ENCODE measurements at regions not wholly inside any gene's neighbourhood (a gene's known extent, or its start where the extent isn't known, plus 50 kb on each side); places are given as distances from the start of the nearest gene placed in this dataset.

- Histone ChIP-seq H3K36me3 (replicated peaks in 1 of 2; ENCODE audit: control insufficient read depth in 1 of 2, insufficient read depth in 2 of 2, low read length in 2 of 2) (no peaks in the 10 kb centered on the region), H3K9ac (ENCODE audit: insufficient read depth, low read depth, low read length) (no peak overlapping the region), H3K4me2 (ENCODE audit: low read depth, low read length) (no peak overlapping the region), H3K4me1 (ENCODE audit: insufficient read depth, low read length) (peaks cover 7% of the 10 kb centered on the region), H4K20me1 (ENCODE audit: insufficient read depth, low read length) (no peaks in the 10 kb centered on the region), H3K79me2 (ENCODE audit: insufficient read depth, low read length) (no peaks in the 10 kb centered on the region), H2AFZ (ENCODE audit: low read length) (no peak overlapping the region), H3K4me3 (replicated peaks in 1 of 3; ENCODE audit: insufficient read depth in 1 of 3, low read depth in 2 of 3, low read length in 3 of 3) (no peak overlapping the region), H3K27me3 (ENCODE audit: control insufficient read depth in 1 of 2, insufficient read depth in 2 of 2, low read length in 2 of 2) (peaks cover 2 to 44% of the 10 kb centered on the region in 2 experiments; a peak in 3 of 5 replicates), H3K9me3 (ENCODE audit: low read length) (no peaks in the 10 kb centered on the region), H3K27ac (ENCODE audit: extremely low read length, insufficient read depth, low read length) (no peak overlapping the region)
- no peak for FAIRE-seq
- ChIA-PET CTCF (ENCODE audit: low intra/inter-chr PET ratio, low total read pairs) (no interaction called here), POLR2A (no interaction called here)
- intact Hi-C loops (cut with micrococcal nuclease; ENCODE audit: unreplicated experiment) (no loop called here), in situ Hi-C loops (cut with HindIII; ENCODE audit: extremely low pct_ligation_motif_present, low pct_unique_long_range_greater_than_20kb) (no loop called here)
- DNase-seq (ENCODE audit: low spot score) = no peak
- BruUV-seq (replicated peaks) = no TSS peak
- no peak for ATAC-seq
- 37% methylated on average over 8 of the region's 19 CpGs for WGBS (ENCODE audit: low lambda C conversion rate)
- TF ChIP-seq ETS1 (CRISPR knock-in tag; IDR thresholded peaks at IDR 0.05) (no peak), NR1H2 (CRISPR knock-in tag; IDR thresholded peaks at IDR 0.05; ENCODE audit: borderline replicate concordance, low read depth) (no peak), ZNF230 (CRISPR knock-in tag; IDR thresholded peaks at IDR 0.05) (no peak), ZNF549 (CRISPR knock-in tag; IDR thresholded peaks at IDR 0.05) (no peak), CENPX (CRISPR knock-in tag; IDR thresholded peaks at IDR 0.05) (no peak), ZNF569 (CRISPR knock-in tag; IDR thresholded peaks at IDR 0.05; ENCODE audit: borderline replicate concordance) (no peak), ZNF20 (CRISPR knock-in tag; IDR thresholded peaks at IDR 0.05) (no peak), FOXO1 (CRISPR knock-in tag; IDR thresholded peaks at IDR 0.05) (no peak), POLR2G (IDR thresholded peaks at IDR 0.05; ENCODE audit: low read depth, low read length) (no peak), MLLT10 (CRISPR knock-in tag; IDR thresholded peaks at IDR 0.05) (no peak), CREM (IDR thresholded peaks at IDR 0.05) (no peak), CREM (CRISPR knock-in tag; IDR thresholded peaks at IDR 0.05) (no peak), SAFB2 (CRISPR knock-in tag; IDR thresholded peaks at IDR 0.05; ENCODE audit: borderline replicate concordance, low read depth) (no peak), TP53 (CRISPR knock-in tag; conservative IDR thresholded peaks at IDR 0.05) (no peak)
- TF ChIP-seq, protein P1, sequence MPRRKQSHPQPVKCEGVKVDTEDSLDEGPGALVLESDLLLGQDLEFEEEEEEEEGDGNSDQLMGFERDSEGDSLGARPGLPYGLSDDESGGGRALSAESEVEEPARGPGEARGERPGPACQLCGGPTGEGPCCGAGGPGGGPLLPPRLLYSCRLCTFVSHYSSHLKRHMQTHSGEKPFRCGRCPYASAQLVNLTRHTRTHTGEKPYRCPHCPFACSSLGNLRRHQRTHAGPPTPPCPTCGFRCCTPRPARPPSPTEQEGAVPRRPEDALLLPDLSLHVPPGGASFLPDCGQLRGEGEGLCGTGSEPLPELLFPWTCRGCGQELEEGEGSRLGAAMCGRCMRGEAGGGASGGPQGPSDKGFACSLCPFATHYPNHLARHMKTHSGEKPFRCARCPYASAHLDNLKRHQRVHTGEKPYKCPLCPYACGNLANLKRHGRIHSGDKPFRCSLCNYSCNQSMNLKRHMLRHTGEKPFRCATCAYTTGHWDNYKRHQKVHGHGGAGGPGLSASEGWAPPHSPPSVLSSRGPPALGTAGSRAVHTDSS (CRISPR knock-in tag; conservative IDR thresholded peaks at IDR 0.05) = no peak
- TF ChIP-seq, protein P2, sequence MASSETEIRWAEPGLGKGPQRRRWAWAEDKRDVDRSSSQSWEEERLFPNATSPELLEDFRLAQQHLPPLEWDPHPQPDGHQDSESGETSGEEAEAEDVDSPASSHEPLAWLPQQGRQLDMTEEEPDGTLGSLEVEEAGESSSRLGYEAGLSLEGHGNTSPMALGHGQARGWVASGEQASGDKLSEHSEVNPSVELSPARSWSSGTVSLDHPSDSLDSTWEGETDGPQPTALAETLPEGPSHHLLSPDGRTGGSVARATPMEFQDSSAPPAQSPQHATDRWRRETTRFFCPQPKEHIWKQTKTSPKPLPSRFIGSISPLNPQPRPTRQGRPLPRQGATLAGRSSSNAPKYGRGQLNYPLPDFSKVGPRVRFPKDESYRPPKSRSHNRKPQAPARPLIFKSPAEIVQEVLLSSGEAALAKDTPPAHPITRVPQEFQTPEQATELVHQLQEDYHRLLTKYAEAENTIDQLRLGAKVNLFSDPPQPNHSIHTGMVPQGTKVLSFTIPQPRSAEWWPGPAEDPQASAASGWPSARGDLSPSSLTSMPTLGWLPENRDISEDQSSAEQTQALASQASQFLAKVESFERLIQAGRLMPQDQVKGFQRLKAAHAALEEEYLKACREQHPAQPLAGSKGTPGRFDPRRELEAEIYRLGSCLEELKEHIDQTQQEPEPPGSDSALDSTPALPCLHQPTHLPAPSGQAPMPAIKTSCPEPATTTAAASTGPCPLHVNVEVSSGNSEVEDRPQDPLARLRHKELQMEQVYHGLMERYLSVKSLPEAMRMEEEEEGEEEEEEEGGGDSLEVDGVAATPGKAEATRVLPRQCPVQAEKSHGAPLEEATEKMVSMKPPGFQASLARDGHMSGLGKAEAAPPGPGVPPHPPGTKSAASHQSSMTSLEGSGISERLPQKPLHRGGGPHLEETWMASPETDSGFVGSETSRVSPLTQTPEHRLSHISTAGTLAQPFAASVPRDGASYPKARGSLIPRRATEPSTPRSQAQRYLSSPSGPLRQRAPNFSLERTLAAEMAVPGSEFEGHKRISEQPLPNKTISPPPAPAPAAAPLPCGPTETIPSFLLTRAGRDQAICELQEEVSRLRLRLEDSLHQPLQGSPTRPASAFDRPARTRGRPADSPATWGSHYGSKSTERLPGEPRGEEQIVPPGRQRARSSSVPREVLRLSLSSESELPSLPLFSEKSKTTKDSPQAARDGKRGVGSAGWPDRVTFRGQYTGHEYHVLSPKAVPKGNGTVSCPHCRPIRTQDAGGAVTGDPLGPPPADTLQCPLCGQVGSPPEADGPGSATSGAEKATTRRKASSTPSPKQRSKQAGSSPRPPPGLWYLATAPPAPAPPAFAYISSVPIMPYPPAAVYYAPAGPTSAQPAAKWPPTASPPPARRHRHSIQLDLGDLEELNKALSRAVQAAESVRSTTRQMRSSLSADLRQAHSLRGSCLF (CRISPR knock-in tag; IDR thresholded peaks at IDR 0.05; ENCODE audit: borderline replicate concordance) = no peak
- TF ChIP-seq, protein P3, sequence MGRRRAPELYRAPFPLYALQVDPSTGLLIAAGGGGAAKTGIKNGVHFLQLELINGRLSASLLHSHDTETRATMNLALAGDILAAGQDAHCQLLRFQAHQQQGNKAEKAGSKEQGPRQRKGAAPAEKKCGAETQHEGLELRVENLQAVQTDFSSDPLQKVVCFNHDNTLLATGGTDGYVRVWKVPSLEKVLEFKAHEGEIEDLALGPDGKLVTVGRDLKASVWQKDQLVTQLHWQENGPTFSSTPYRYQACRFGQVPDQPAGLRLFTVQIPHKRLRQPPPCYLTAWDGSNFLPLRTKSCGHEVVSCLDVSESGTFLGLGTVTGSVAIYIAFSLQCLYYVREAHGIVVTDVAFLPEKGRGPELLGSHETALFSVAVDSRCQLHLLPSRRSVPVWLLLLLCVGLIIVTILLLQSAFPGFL (CRISPR knock-in tag; IDR thresholded peaks at IDR 0.05) = no peak
Measured at GRCh38 chr22:48802576-48802975, 1025.1 kb downstream of the BRD1 start.

All from HepG2 (cell line).